ENCODE measurements at regions not wholly inside any gene's neighbourhood (a gene's known extent, or its start where the extent isn't known, plus 50 kb on each side); places are given as distances from the start of the nearest gene placed in this dataset.

DNA sequence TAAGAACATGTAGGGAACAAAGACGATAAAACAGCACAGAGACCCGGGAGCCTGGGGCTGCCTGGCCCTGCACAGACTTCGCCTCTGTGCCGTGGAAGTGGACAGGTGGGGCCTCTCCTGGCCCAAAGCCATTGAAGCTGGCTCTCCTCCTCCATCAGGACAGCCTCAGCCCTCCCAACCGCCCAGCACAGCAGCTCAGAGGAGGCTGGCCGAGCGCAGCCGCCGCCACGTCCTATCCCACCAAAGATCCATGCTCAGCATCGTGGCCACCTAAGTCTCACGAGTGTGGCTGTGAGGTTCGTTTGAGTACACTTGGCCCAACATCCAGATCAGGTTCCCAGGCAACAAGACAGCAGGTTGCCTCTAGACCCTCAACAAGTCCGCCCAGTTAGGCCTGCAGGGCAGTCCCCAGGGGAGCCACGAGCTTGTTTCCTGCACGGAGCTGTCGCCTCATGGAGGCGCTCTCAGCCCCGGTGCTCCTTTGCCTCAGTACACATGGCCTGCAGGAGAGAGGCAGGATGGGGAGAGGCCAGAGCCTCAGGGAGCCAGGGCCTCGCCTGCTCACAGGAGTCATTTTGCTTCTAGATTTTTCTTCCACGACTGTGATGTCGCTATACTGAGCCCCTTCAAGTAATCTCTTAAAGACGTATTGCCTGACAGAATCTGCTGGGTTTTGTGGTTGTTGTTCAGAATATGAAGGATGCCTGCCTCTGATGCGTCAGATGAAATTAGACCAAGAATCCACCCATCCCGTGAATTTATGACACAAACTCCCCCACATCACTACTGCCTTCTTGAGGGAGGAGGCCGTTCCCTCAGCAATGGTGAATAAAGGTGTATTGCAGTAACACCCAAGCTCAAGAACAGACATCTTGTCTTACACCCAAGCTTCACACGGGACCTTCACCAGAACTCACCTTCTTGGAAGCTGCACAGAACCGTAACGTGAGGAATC lies 102.7 kb downstream of the RNASET2 start:
- Histone ChIP-seq H3K14ac (ENCODE audit: low read length in 2 of 2) (no peak overlapping the region), H3K18ac (ENCODE audit: low read depth in 1 of 2, low read length in 2 of 2) (no peak overlapping the region), H2BK120ac (ENCODE audit: low read depth, low read length) (no peak overlapping the region), H3K23ac (ENCODE audit: low read length in 2 of 2) (no peak overlapping the region), H3K9me3 (ENCODE audit: control insufficient read depth, low read length) (peaks cover 4% of the 10 kb centered on the region), H2BK15ac (ENCODE audit: low read depth, poor library complexity, severe bottlenecking) (no peak overlapping the region), H3K79me1 (replicated peaks; ENCODE audit: low read length, poor library complexity, severe bottlenecking) (no peaks in the 10 kb centered on the region), H3K9ac (ENCODE audit: low read length) (no peak overlapping the region), H3K27ac (ENCODE audit: low read length, poor library complexity, severe bottlenecking) (no peak overlapping the region), H3K36me3 (ENCODE audit: control insufficient read depth in 1 of 2, insufficient read depth in 2 of 2, low read depth in 1 of 2, low read length in 2 of 2) (no peaks in the 10 kb centered on the region), H3K4me2 (ENCODE audit: low read length, poor library complexity, severe bottlenecking) (no peak overlapping the region), H2BK12ac (ENCODE audit: low read length in 2 of 2) (no peak overlapping the region), H2AK5ac (ENCODE audit: low read length, severe bottlenecking) (no peak overlapping the region), H4K91ac (ENCODE audit: low read length) (no peak overlapping the region), H3K27me3 (ENCODE audit: control insufficient read depth in 1 of 2, insufficient read depth in 1 of 2, low read length in 2 of 2) (peaks cover 0 to 6% of the 10 kb centered on the region in 2 experiments), H2BK5ac (ENCODE audit: low read depth, low read length, poor library complexity, severe bottlenecking) (no peak overlapping the region), H4K8ac (ENCODE audit: low read length) (no peak overlapping the region), H3K4me1 (ENCODE audit: control insufficient read depth, insufficient read depth, low read depth, low read length) (no peaks in the 10 kb centered on the region), H3K4me3 (ENCODE audit: insufficient read depth in 1 of 2, low read depth in 1 of 2, low read length in 2 of 2) (no peak overlapping the region), H3K4ac (ENCODE audit: low read depth in 1 of 2, low read length in 2 of 2) (no peak overlapping the region), H2AFZ (ENCODE audit: low read depth, low read length) (no peak overlapping the region)
- DNase-seq = no peak
- 88% methylated on average over 28 of the region's 29 CpGs for WGBS

DNA sequence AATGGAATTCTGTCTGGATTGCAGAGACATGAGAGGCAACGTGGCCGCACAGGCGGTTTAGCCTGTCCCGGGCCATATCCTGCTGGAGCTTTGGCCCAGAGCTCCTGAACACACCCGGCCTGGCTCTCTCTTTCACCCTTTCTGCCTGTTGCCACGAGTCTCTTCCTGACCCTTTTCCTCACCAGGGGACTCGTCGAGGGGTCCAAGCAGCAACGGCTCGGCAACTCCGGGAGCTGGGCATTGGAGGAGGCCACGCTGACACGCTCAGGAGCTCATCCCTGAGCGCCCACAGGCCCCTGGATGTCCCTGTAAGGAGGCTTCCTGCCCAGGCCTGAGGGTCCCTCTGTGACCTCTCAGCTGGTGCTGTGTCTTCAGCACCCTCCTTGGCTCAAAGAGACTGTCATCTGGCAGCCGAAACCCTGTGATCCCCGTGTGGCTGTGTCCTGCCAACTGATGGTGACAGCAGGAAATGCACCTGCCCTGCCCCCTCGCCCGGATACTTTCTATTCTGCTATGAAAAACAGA lies 103.8 kb downstream of the RNASET2 start:
- H3K79me1 ChIP-seq (replicated peaks; ENCODE audit: low read length, poor library complexity, severe bottlenecking) = no peaks in the 10 kb centered on the region
- H2BK15ac ChIP-seq (ENCODE audit: low read depth, poor library complexity, severe bottlenecking) = no peak overlapping the region
- H2AFZ ChIP-seq (ENCODE audit: low read depth, low read length) = no peak overlapping the region
- H3K4me3 ChIP-seq (ENCODE audit: insufficient read depth in 1 of 2, low read depth in 1 of 2, low read length in 2 of 2) = no peak overlapping the region
- H3K18ac ChIP-seq (ENCODE audit: low read depth in 1 of 2, low read length in 2 of 2) = no peak overlapping the region
- DNase-seq = no peak
- H3K23ac ChIP-seq (ENCODE audit: low read length in 2 of 2) = no peak overlapping the region
- no peak overlapping the region for H4K8ac ChIP-seq (ENCODE audit: low read length)
- H3K9me3 ChIP-seq (ENCODE audit: control insufficient read depth, low read length) = peaks cover under 1% of the 10 kb centered on the region
- no peak overlapping the region for H2BK5ac ChIP-seq (ENCODE audit: low read depth, low read length, poor library complexity, severe bottlenecking)
- H3K36me3 ChIP-seq (ENCODE audit: control insufficient read depth in 1 of 2, insufficient read depth in 2 of 2, low read depth in 1 of 2, low read length in 2 of 2) = no peaks in the 10 kb centered on the region
- no peak overlapping the region for H2AK5ac ChIP-seq (ENCODE audit: low read length, severe bottlenecking)
- H4K91ac ChIP-seq (ENCODE audit: low read length) = no peak overlapping the region
- H3K27me3 ChIP-seq (ENCODE audit: control insufficient read depth in 1 of 2, insufficient read depth in 1 of 2, low read length in 2 of 2) = peaks cover 0 to 5% of the 10 kb centered on the region in 2 experiments
- H3K9ac ChIP-seq (ENCODE audit: low read length) = no peak overlapping the region
- H3K4me2 ChIP-seq (ENCODE audit: low read length, poor library complexity, severe bottlenecking) = no peak overlapping the region
- no peak overlapping the region for H3K4ac ChIP-seq (ENCODE audit: low read depth in 1 of 2, low read length in 2 of 2)
- H3K4me1 ChIP-seq (ENCODE audit: control insufficient read depth, insufficient read depth, low read depth, low read length) = no peaks in the 10 kb centered on the region
- H3K27ac ChIP-seq (ENCODE audit: low read length, poor library complexity, severe bottlenecking) = no peak overlapping the region
- 79% methylated on average over 18 of the region's 18 CpGs for WGBS
- H2BK12ac ChIP-seq (ENCODE audit: low read length in 2 of 2) = no peak overlapping the region
- no peak overlapping the region for H2BK120ac ChIP-seq (ENCODE audit: low read depth, low read length)
- H3K14ac ChIP-seq (ENCODE audit: low read length in 2 of 2) = no peak overlapping the region

DNA sequence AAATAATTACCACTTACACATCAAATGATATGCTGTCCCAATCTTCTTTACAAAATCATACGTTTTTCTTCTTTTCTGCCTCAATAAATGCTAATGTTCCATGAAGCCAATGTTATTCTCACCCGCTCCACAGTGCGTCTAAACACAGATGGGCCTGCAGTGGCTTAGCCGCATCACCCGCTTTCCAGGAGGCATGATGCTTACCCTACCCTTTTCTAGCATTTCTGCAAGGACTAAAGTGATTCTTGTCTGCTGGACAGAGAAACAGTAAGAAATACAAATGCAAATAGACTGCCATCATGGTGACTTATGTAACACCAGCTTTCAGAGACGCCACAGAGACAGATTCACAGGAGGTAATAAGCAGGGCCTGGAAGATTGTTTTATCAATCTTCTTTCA lies 104.4 kb downstream of the RNASET2 start:
- no peak overlapping the region for H2AK5ac ChIP-seq (ENCODE audit: low read length, severe bottlenecking)
- no peaks in the 10 kb centered on the region for H3K9me3 ChIP-seq (ENCODE audit: control insufficient read depth, low read length)
- no peak overlapping the region for H2BK5ac ChIP-seq (ENCODE audit: low read depth, low read length, poor library complexity, severe bottlenecking)
- WGBS = 84% methylated on average over 5 of the region's 6 CpGs
- no peaks in the 10 kb centered on the region for H3K79me1 ChIP-seq (replicated peaks; ENCODE audit: low read length, poor library complexity, severe bottlenecking)
- H3K9ac ChIP-seq (ENCODE audit: low read length) = no peak overlapping the region
- no peaks in the 10 kb centered on the region for H3K27me3 ChIP-seq (ENCODE audit: control insufficient read depth in 1 of 2, insufficient read depth in 1 of 2, low read length in 2 of 2)
- no peak overlapping the region for H3K18ac ChIP-seq (ENCODE audit: low read depth in 1 of 2, low read length in 2 of 2)
- no peak overlapping the region for H2BK120ac ChIP-seq (ENCODE audit: low read depth, low read length)
- H3K36me3 ChIP-seq (ENCODE audit: control insufficient read depth in 1 of 2, insufficient read depth in 2 of 2, low read depth in 1 of 2, low read length in 2 of 2) = no peaks in the 10 kb centered on the region
- no peak overlapping the region for H4K8ac ChIP-seq (ENCODE audit: low read length)
- H3K14ac ChIP-seq (ENCODE audit: low read length in 2 of 2) = no peak overlapping the region
- H2BK15ac ChIP-seq (ENCODE audit: low read depth, poor library complexity, severe bottlenecking) = no peak overlapping the region
- H3K4me3 ChIP-seq (ENCODE audit: insufficient read depth in 1 of 2, low read depth in 1 of 2, low read length in 2 of 2) = no peak overlapping the region
- H3K23ac ChIP-seq (ENCODE audit: low read length in 2 of 2) = no peak overlapping the region
- H2BK12ac ChIP-seq (ENCODE audit: low read length in 2 of 2) = no peak overlapping the region
- H3K4me2 ChIP-seq (ENCODE audit: low read length, poor library complexity, severe bottlenecking) = no peak overlapping the region
- H3K4ac ChIP-seq (ENCODE audit: low read depth in 1 of 2, low read length in 2 of 2) = no peak overlapping the region
- DNase-seq = no peak
- H4K91ac ChIP-seq (ENCODE audit: low read length) = no peak overlapping the region
- H2AFZ ChIP-seq (ENCODE audit: low read depth, low read length) = no peak overlapping the region
- no peaks in the 10 kb centered on the region for H3K4me1 ChIP-seq (ENCODE audit: control insufficient read depth, insufficient read depth, low read depth, low read length)
- H3K27ac ChIP-seq (ENCODE audit: low read length, poor library complexity, severe bottlenecking) = no peak overlapping the region

DNA sequence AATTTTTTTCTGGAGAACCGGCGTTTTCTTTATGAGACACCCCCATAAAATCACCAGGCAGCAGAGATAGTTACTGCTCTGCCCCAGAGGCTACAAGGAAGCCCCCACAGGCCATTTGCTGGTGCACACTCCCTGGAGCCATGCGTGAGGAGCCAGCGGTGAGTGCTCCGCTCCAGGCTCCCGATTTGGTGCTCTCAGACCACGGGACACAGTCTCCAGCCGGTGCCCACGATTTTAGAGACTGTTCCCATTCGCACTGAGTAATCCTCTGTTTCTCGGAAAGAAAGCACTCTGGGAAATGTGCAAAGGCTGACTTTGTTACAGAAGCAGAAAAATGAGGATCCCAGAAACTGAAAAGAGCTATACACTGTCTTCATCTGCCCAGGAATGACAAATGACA lies 104.9 kb downstream of the RNASET2 start:
- H3K36me3 ChIP-seq (ENCODE audit: control insufficient read depth in 1 of 2, insufficient read depth in 2 of 2, low read depth in 1 of 2, low read length in 2 of 2) = no peaks in the 10 kb centered on the region
- no peak overlapping the region for H4K8ac ChIP-seq (ENCODE audit: low read length)
- H3K27me3 ChIP-seq (ENCODE audit: control insufficient read depth in 1 of 2, insufficient read depth in 1 of 2, low read length in 2 of 2) = no peaks in the 10 kb centered on the region
- no peak overlapping the region for H3K4ac ChIP-seq (ENCODE audit: low read depth in 1 of 2, low read length in 2 of 2)
- no peak overlapping the region for H3K9ac ChIP-seq (ENCODE audit: low read length)
- H3K79me1 ChIP-seq (replicated peaks; ENCODE audit: low read length, poor library complexity, severe bottlenecking) = no peaks in the 10 kb centered on the region
- no peaks in the 10 kb centered on the region for H3K9me3 ChIP-seq (ENCODE audit: control insufficient read depth, low read length)
- H3K27ac ChIP-seq (ENCODE audit: low read length, poor library complexity, severe bottlenecking) = no peak overlapping the region
- H4K91ac ChIP-seq (ENCODE audit: low read length) = no peak overlapping the region
- no peak overlapping the region for H3K4me3 ChIP-seq (ENCODE audit: insufficient read depth in 1 of 2, low read depth in 1 of 2, low read length in 2 of 2)
- no peak overlapping the region for H2BK120ac ChIP-seq (ENCODE audit: low read depth, low read length)
- H3K4me1 ChIP-seq (ENCODE audit: control insufficient read depth, insufficient read depth, low read depth, low read length) = no peaks in the 10 kb centered on the region
- WGBS = 93% methylated on average over 11 of the region's 11 CpGs
- no peak for DNase-seq
- no peak overlapping the region for H3K4me2 ChIP-seq (ENCODE audit: low read length, poor library complexity, severe bottlenecking)
- H2BK5ac ChIP-seq (ENCODE audit: low read depth, low read length, poor library complexity, severe bottlenecking) = no peak overlapping the region
- no peak overlapping the region for H3K23ac ChIP-seq (ENCODE audit: low read length in 2 of 2)
- H3K14ac ChIP-seq (ENCODE audit: low read length in 2 of 2) = no peak overlapping the region
- no peak overlapping the region for H2BK15ac ChIP-seq (ENCODE audit: low read depth, poor library complexity, severe bottlenecking)
- no peak overlapping the region for H2BK12ac ChIP-seq (ENCODE audit: low read length in 2 of 2)
- no peak overlapping the region for H2AFZ ChIP-seq (ENCODE audit: low read depth, low read length)
- no peak overlapping the region for H2AK5ac ChIP-seq (ENCODE audit: low read length, severe bottlenecking)
- no peak overlapping the region for H3K18ac ChIP-seq (ENCODE audit: low read depth in 1 of 2, low read length in 2 of 2)

Measured in mesenchymal stem cell (in vitro differentiated cells and primary cell).